K562 (cell line): ENCODE measurements at regions not wholly inside any gene's neighbourhood (a gene's known extent, or its start where the extent isn't known, plus 50 kb on each side); places are given as distances from the start of the nearest gene placed in this dataset.

Experiments used
- ATAC-seq: fragments of 200-7000 bp; cut with Tn5 transposase; 3 replicates; pipeline ENCODE4 v1.9.1; 2020; ENCODE audit warnings: moderate library complexity
- BruUV-seq: library from RNA; stranded (reverse); fragments of 400-500 nt; replicated peaks from 2 replicates; lab custom pipeline; 2021; lab: Mats Ljungman, UMichigan
- CTCF ChIA-PET: fragments of 300-600 bp; formaldehyde crosslinking; extraction: SDS; loops from one replicate; lab custom pipeline; 2021; ENCODE audit warnings: low intra/inter-chr PET ratio; lab: Yijun Ruan, JAX
- POLR2A ChIA-PET: fragments of 300-600, 350-650 bp; sonication (Branson Sonifier 250); formaldehyde crosslinking; extraction: SDS; loops from one replicate; lab custom pipeline; 2021; ENCODE audit warnings: antibody characterized with exemption, inconsistent platforms; lab: Yijun Ruan, JAX
- DNase-seq, 4 experiments: peaks; one replicate each; pipeline versions ENCODE4 v3.0.0 to v3.0.0-alpha.2; 2011 to 2018; ENCODE audit warnings: low spot score in 3 of 4, mixed read lengths in 3 of 4; ENCODE audit errors: extremely low read depth in 1 of 4
- FAIRE-seq: peaks from 2 replicates; lab custom pipeline; 2011; peaks lifted over from hg19 to GRCh38; lab: Jason Lieb, UNC
- H2AFZ ChIP-seq: 2 replicates; pipeline ENCODE4 v1.6.0; 2011; ENCODE audit warnings: low read depth, low read length, control low read depth, inconsistent platforms
- H3K27ac ChIP-seq: fragments of 200-600 bp; 3 replicates; pipeline ENCODE4 v1.8.0; 2011; ENCODE audit warnings: low read depth, mild to moderate bottlenecking, control low read depth, inconsistent platforms, low read length, moderate library complexity, mixed read lengths; ENCODE audit errors: extremely low read depth
- H3K27me3 ChIP-seq, 2 experiments: fragments of 300-600 bp in 1 of 2; 2 replicates in 1 of 2; 3 replicates in 1 of 2; pipeline versions ENCODE4 v1.6.0 to v1.8.0; 2011; ENCODE audit warnings: inconsistent platforms in 2 of 2, low read length in 2 of 2, mild to moderate bottlenecking in 1 of 2, mixed read lengths in 1 of 2, moderate library complexity in 1 of 2; ENCODE audit not compliant: control insufficient read depth in 2 of 2, insufficient read depth in 2 of 2
- H3K36me3 ChIP-seq: fragments of 300-600 bp; 3 replicates; pipeline ENCODE4 v1.8.0; 2011; ENCODE audit warnings: mild to moderate bottlenecking, low read length, inconsistent platforms; ENCODE audit not compliant: control insufficient read depth, insufficient read depth
- H3K4me1 ChIP-seq, 2 experiments: fragments of 200-600 bp in 1 of 2; replicated peaks in 1 of 2; 2 replicates in 1 of 2; 3 replicates in 1 of 2; pipeline versions ENCODE4 v1.5.1 to v1.8.0; 2011; ENCODE audit warnings: inconsistent platforms in 2 of 2, low read length in 2 of 2, mild to moderate bottlenecking in 1 of 2, mixed read lengths in 1 of 2, moderate library complexity in 1 of 2; ENCODE audit not compliant: control insufficient read depth in 2 of 2, insufficient read depth in 2 of 2
- H3K4me2 ChIP-seq: 2 replicates; pipeline ENCODE4 v1.6.1; 2011; ENCODE audit warnings: low read length, control low read depth, inconsistent platforms, mixed read lengths; ENCODE audit not compliant: insufficient read depth
- H3K4me3 ChIP-seq: fragments of 200-600 bp; sonication (generic), shearing (Covaris generic); 2 replicates; pipeline ENCODE4 v1.5.1; 2016; ENCODE audit warnings: control low read depth, inconsistent platforms
- H3K79me2 ChIP-seq: fragments of 200-600 bp; 3 replicates; pipeline ENCODE4 v1.8.0; 2011; ENCODE audit warnings: low read length, inconsistent platforms; ENCODE audit not compliant: control insufficient read depth, insufficient read depth
- H3K9ac ChIP-seq, 2 experiments: 2 replicates each; pipeline versions ENCODE4 v1.6.0 to v1.6.1; 2011; ENCODE audit warnings: low read depth in 2 of 2, low read length in 2 of 2, control low read depth in 1 of 2, inconsistent platforms in 1 of 2, mild to moderate bottlenecking in 1 of 2, mixed read lengths in 1 of 2; ENCODE audit not compliant: insufficient read depth in 1 of 2
- H3K9me1 ChIP-seq: one replicate; pipeline ENCODE4 v1.6.0; 2011; ENCODE audit warnings: inconsistent platforms, mild to moderate bottlenecking, low read length, moderate library complexity; ENCODE audit not compliant: control insufficient read depth, insufficient read depth
- H3K9me3 ChIP-seq: replicated peaks from 2 replicates; pipeline ENCODE4 v1.5.1; 2011; ENCODE audit warnings: low read depth, low read length, inconsistent platforms; ENCODE audit not compliant: control insufficient read depth, insufficient read depth
- H4K20me1 ChIP-seq: replicated peaks from 2 replicates; pipeline ENCODE4 v1.6.1; 2011; ENCODE audit warnings: low read length, inconsistent platforms, mixed read lengths; ENCODE audit not compliant: control insufficient read depth, insufficient read depth
- HCFC1 ChIP-seq: IDR thresholded peaks from 2 replicates; pipeline ENCODE4 v1.6.1; 2012; ENCODE audit warnings: low read depth, low read length, improper control_type of control experiment
- TAF1 ChIP-seq: IDR thresholded peaks from 2 replicates; pipeline ENCODE4 v1.6.1; 2011; ENCODE audit warnings: mild to moderate bottlenecking, low read length, moderate library complexity; ENCODE audit not compliant: insufficient read depth, control insufficient read depth, severe bottlenecking; ENCODE audit errors: extremely low read depth
- ZFX ChIP-seq: sonication (generic); formaldehyde crosslinking; IDR thresholded peaks from 2 replicates; pipeline ENCODE4 v1.8.0; 2022; ENCODE audit warnings: mild to moderate bottlenecking, missing genetic modification reagents, moderate library complexity
- ZNF586 ChIP-seq: fragments of 450-650 bp; formaldehyde crosslinking; conservative IDR thresholded peaks from 2 replicates; pipeline ENCODE4 v1.4.0; 2020; ENCODE audit warnings: mild to moderate bottlenecking, moderate library complexity
- WGBS: fragments of 100-300 bp; shearing (Covaris generic); methylation state at CpG from one replicate; pipeline ENCODE4 v1.1.6; 2016; ENCODE audit warnings: low coverage, mixed read lengths; ENCODE audit not compliant: insufficient coverage; ENCODE audit errors: missing lambda C conversion rate; 5-methylcytosine and 5-hydroxymethylcytosine counted together
- in situ Hi-C: fragments of 300-500 bp; cut with MboI; formaldehyde crosslinking; loops from 4 replicates; pipeline ENCODE4 v1.15.0; 2018; ENCODE audit warnings: inconsistent platforms, mixed read lengths
- intact Hi-C: fragments of 100-400 bp; cut with micrococcal nuclease; formaldehyde crosslinking; loops from 2 replicates; pipeline ENCODE4 v1.14.2; 2022
- TF ChIP-seq, protein P1 (sequence below): fragments of 250-450 bp; sonication (Bioruptor Pico); IDR thresholded peaks from 2 replicates; pipeline ENCODE4 v1.5.0; 2021; ENCODE audit warnings: mild to moderate bottlenecking, moderate library complexity
- TF ChIP-seq, protein P2 (sequence below): IDR thresholded peaks from 3 replicates; pipeline ENCODE4 v1.6.1; 2011; ENCODE audit warnings: borderline replicate concordance, mild to moderate bottlenecking, moderate library complexity; ENCODE audit not compliant: insufficient read length; ENCODE audit errors: extremely low read depth
- TF ChIP-seq, protein P3 (sequence below): fragments of 450-650 bp; IDR thresholded peaks from 2 replicates; pipeline ENCODE4 v1.7.0; 2016; ENCODE audit warnings: borderline replicate concordance

GRCh38 chr4:159725571-159725970 is 622.7 kb downstream of the RAPGEF2 start:
- no peaks in the 10 kb centered on the region for H3K27me3 ChIP-seq
- BruUV-seq = no TSS peak

More at GRCh38 chr4:159725571-159725970, 622.7 kb downstream of the RAPGEF2 start:
- DNase-seq (no peak), FAIRE-seq (no peak), ATAC-seq (no peak)
- in situ Hi-C loops = no loop called here
- CTCF ChIA-PET = no interaction called here
- Histone ChIP-seq H4K20me1 (no peaks in the 10 kb centered on the region), H3K79me2 (no peaks in the 10 kb centered on the region), H3K36me3 (no peaks in the 10 kb centered on the region), H3K9ac (no peak overlapping the region), H3K9me3 (no peaks in the 10 kb centered on the region), H3K4me2 (no peak overlapping the region), H3K9me1 (no peaks in the 10 kb centered on the region), H3K4me3 (no peak overlapping the region), H3K27ac (no peak overlapping the region), H3K4me1 (no peaks in the 10 kb centered on the region), H2AFZ (no peak overlapping the region)
- intact Hi-C loops = no loop called here
- POLR2A ChIA-PET = no interaction called here
- 0% methylated on average over 1 of the region's 1 CpG for WGBS
- TF ChIP-seq, protein P1, sequence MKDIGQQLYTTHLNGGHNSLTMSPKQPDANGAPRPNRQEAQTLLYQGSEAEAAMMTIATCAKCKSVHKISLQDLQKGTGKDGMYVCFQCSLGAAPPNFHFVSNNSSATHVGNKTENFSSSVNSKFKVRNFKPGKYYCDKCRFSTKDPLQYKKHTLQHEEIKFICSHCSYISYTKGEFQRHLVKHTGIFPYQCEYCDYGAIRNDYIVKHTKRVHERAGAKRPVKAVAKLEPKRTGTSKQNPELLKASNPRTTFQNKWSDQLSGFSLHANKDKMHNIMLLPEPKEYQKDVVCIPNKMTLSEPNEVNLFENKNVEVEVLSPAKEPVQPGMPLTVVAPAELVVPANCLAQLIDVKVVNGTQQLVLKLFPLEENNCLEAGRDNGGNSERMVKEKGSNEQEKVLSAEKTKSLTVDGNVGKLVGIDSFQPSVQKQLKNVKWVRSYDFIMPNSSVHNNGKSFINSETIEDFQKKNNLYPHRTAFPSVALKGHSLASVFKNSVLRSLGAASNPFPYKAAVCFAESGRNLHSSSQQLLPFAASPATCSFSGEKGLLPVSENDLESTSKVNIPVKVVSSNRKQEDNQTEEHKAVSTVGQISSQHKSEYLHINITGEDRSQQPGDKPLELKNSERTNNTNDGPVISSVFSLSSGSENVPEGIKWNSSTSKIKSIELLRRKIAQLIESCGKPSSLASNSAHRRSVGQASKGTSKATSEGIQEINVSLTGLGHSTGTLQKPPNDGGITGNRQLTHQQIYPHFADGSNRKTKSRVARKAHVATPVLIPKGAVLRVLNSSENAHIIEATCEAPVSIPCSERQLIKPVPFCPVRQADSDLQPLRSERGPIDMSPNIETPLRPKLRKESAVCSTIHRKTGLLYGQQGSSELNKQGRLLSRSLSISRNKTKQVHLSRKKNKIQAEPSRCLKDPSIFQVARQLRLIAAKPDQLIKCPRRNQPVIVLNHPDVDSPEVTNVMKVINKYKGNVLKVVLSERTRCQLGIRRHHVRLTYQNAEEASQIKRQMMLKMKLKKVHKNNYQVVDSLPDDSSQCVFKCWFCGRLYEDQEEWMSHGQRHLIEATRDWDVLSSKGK = no peak
- TF ChIP-seq HCFC1 = no peak
- TF ChIP-seq TAF1 = no peak
- TF ChIP-seq, protein P2, sequence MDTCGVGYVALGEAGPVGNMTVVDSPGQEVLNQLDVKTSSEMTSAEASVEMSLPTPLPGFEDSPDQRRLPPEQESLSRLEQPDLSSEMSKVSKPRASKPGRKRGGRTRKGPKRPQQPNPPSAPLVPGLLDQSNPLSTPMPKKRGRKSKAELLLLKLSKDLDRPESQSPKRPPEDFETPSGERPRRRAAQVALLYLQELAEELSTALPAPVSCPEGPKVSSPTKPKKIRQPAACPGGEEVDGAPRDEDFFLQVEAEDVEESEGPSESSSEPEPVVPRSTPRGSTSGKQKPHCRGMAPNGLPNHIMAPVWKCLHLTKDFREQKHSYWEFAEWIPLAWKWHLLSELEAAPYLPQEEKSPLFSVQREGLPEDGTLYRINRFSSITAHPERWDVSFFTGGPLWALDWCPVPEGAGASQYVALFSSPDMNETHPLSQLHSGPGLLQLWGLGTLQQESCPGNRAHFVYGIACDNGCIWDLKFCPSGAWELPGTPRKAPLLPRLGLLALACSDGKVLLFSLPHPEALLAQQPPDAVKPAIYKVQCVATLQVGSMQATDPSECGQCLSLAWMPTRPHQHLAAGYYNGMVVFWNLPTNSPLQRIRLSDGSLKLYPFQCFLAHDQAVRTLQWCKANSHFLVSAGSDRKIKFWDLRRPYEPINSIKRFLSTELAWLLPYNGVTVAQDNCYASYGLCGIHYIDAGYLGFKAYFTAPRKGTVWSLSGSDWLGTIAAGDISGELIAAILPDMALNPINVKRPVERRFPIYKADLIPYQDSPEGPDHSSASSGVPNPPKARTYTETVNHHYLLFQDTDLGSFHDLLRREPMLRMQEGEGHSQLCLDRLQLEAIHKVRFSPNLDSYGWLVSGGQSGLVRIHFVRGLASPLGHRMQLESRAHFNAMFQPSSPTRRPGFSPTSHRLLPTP = no peak
- TF ChIP-seq ZFX (CRISPR knock-in tag) = no peak
- no peak for TF ChIP-seq ZNF586 (CRISPR knock-in tag)
- TF ChIP-seq, protein P3, sequence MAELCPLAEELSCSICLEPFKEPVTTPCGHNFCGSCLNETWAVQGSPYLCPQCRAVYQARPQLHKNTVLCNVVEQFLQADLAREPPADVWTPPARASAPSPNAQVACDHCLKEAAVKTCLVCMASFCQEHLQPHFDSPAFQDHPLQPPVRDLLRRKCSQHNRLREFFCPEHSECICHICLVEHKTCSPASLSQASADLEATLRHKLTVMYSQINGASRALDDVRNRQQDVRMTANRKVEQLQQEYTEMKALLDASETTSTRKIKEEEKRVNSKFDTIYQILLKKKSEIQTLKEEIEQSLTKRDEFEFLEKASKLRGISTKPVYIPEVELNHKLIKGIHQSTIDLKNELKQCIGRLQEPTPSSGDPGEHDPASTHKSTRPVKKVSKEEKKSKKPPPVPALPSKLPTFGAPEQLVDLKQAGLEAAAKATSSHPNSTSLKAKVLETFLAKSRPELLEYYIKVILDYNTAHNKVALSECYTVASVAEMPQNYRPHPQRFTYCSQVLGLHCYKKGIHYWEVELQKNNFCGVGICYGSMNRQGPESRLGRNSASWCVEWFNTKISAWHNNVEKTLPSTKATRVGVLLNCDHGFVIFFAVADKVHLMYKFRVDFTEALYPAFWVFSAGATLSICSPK = no peak
